ENCODE measurements at regions not wholly inside any gene's neighbourhood (a gene's known extent, or its start where the extent isn't known, plus 50 kb on each side); places are given as distances from the start of the nearest gene placed in this dataset.

- Histone ChIP-seq H3K27me3 (ENCODE audit: low read length) (no peaks in the 10 kb centered on the region), H3F3A (ENCODE audit: insufficient read depth) (no peaks in the 10 kb centered on the region), H3K79me2 (ENCODE audit: insufficient read depth, low read length) (no peaks in the 10 kb centered on the region), H3K27ac (ENCODE audit: low read depth, low read length) (no peak overlapping the region), H3K36me3 (ENCODE audit: low read length) (no peaks in the 10 kb centered on the region), H3K9me2 (replicated peaks; ENCODE audit: insufficient read depth, low read length) (no peaks in the 10 kb centered on the region), H3K9me3 (ENCODE audit: insufficient read depth, low read length) (no peaks in the 10 kb centered on the region), H4K20me1 (ENCODE audit: low read depth, low read length) (no peaks in the 10 kb centered on the region), H2AFZ (ENCODE audit: low read depth, low read length, severe bottlenecking) (no peak overlapping the region), H3K4me2 (ENCODE audit: low read depth, low read length, poor library complexity, severe bottlenecking) (no peak overlapping the region), H3K4me3 (ENCODE audit: insufficient read depth, low read length, poor library complexity, severe bottlenecking) (no peak overlapping the region), H3K9ac (ENCODE audit: low read length) (no peak overlapping the region)
- TF ChIP-seq EZH2phosphoT487 (conservative IDR thresholded peaks at IDR 0.05; ENCODE audit: low read length) (no peak), CTCF (IDR thresholded peaks at IDR 0.05; ENCODE audit: insufficient read depth, low read length, poor library complexity, severe bottlenecking) (no peak)
Measured at GRCh38 chr16:8188841-8189240, 401.5 kb downstream of the TMEM114 start.

GRCh38 chr16:8187782-8188372 lies 402.4 kb downstream of the TMEM114 start:
- TF ChIP-seq EZH2phosphoT487 (conservative IDR thresholded peaks at IDR 0.05; ENCODE audit: low read length) (no peak), CTCF (IDR thresholded peaks at IDR 0.05; ENCODE audit: insufficient read depth, low read length, poor library complexity, severe bottlenecking) (no peak)
- H4K20me1 ChIP-seq (ENCODE audit: low read depth, low read length), result no peaks in the 10 kb centered on the region
- no peaks in the 10 kb centered on the region for H3F3A ChIP-seq (ENCODE audit: insufficient read depth)
- H3K9me2 ChIP-seq (replicated peaks; ENCODE audit: insufficient read depth, low read length), result no peaks in the 10 kb centered on the region
- H3K4me2 ChIP-seq (ENCODE audit: low read depth, low read length, poor library complexity, severe bottlenecking), result no peak overlapping the region
- no peaks in the 10 kb centered on the region for H3K36me3 ChIP-seq (ENCODE audit: low read length)
- no peaks in the 10 kb centered on the region for H3K79me2 ChIP-seq (ENCODE audit: insufficient read depth, low read length)
- no peaks in the 10 kb centered on the region for H3K9me3 ChIP-seq (ENCODE audit: insufficient read depth, low read length)
- no peak overlapping the region for H3K4me3 ChIP-seq (ENCODE audit: insufficient read depth, low read length, poor library complexity, severe bottlenecking)
- no peak overlapping the region for H3K27ac ChIP-seq (ENCODE audit: low read depth, low read length)
- no peak overlapping the region for H3K9ac ChIP-seq (ENCODE audit: low read length)
- no peak overlapping the region for H2AFZ ChIP-seq (ENCODE audit: low read depth, low read length, severe bottlenecking)
- no peaks in the 10 kb centered on the region for H3K27me3 ChIP-seq (ENCODE audit: low read length)

- Histone ChIP-seq H3K9me2 (replicated peaks; ENCODE audit: insufficient read depth, low read length) (no peaks in the 10 kb centered on the region), H3K36me3 (ENCODE audit: low read length) (no peaks in the 10 kb centered on the region), H3K9ac (ENCODE audit: low read length) (no peak overlapping the region), H3K27me3 (ENCODE audit: low read length) (no peaks in the 10 kb centered on the region), H3K79me2 (ENCODE audit: insufficient read depth, low read length) (no peaks in the 10 kb centered on the region), H3K27ac (ENCODE audit: low read depth, low read length) (no peak overlapping the region), H3K9me3 (ENCODE audit: insufficient read depth, low read length) (no peaks in the 10 kb centered on the region), H4K20me1 (ENCODE audit: low read depth, low read length) (no peaks in the 10 kb centered on the region), H3K4me3 (ENCODE audit: insufficient read depth, low read length, poor library complexity, severe bottlenecking) (no peak overlapping the region), H3F3A (ENCODE audit: insufficient read depth) (no peaks in the 10 kb centered on the region), H3K4me2 (ENCODE audit: low read depth, low read length, poor library complexity, severe bottlenecking) (no peak overlapping the region), H2AFZ (ENCODE audit: low read depth, low read length, severe bottlenecking) (no peak overlapping the region)
- TF ChIP-seq EZH2phosphoT487 (conservative IDR thresholded peaks at IDR 0.05; ENCODE audit: low read length), result no peak
- no peak for TF ChIP-seq CTCF (IDR thresholded peaks at IDR 0.05; ENCODE audit: insufficient read depth, low read length, poor library complexity, severe bottlenecking)
Measured at GRCh38 chr16:8184854-8185253, 405.5 kb downstream of the TMEM114 start.
